ENCODE measurements at regions not wholly inside any gene's neighbourhood (a gene's known extent, or its start where the extent isn't known, plus 50 kb on each side); places are given as distances from the start of the nearest gene placed in this dataset.

DNA sequence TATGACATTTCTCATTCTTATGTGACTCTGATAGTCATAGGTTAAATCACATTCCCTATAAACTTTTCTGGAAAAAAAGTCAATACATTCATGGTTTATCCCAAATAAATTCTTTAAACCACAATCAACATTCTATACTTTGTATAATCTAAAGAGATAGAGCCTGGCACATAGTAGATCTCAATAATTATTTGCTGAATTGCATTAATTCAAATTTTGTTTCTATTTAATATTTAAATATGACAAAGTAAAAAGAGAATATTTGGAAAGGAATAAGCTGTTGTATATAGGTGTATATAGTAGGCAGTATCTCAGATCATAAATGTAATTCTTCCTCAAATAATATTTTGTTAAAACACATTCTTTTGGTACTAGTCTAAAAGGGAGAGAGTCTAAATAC, 102.2 kb upstream of the USP15 start:
- TF ChIP-seq, protein P1, sequence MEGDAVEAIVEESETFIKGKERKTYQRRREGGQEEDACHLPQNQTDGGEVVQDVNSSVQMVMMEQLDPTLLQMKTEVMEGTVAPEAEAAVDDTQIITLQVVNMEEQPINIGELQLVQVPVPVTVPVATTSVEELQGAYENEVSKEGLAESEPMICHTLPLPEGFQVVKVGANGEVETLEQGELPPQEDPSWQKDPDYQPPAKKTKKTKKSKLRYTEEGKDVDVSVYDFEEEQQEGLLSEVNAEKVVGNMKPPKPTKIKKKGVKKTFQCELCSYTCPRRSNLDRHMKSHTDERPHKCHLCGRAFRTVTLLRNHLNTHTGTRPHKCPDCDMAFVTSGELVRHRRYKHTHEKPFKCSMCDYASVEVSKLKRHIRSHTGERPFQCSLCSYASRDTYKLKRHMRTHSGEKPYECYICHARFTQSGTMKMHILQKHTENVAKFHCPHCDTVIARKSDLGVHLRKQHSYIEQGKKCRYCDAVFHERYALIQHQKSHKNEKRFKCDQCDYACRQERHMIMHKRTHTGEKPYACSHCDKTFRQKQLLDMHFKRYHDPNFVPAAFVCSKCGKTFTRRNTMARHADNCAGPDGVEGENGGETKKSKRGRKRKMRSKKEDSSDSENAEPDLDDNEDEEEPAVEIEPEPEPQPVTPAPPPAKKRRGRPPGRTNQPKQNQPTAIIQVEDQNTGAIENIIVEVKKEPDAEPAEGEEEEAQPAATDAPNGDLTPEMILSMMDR (conservative IDR thresholded peaks at IDR 0.05): no peak
- TF ChIP-seq ZFX (IDR thresholded peaks at IDR 0.05): no peak
